H1 (cell line): ENCODE measurements at regions not wholly inside any gene's neighbourhood (a gene's known extent, or its start where the extent isn't known, plus 50 kb on each side); places are given as distances from the start of the nearest gene placed in this dataset.

Experiments
- ASH2L ChIP-seq: fragments of 200-600, 300-600 bp; sonication (generic); IDR thresholded peaks from one replicate; pipeline ENCODE4 v1.7.1; 2017; ENCODE audit warnings: low read length
- EZH2 ChIP-seq: fragments of 200-600 bp; sonication (generic); IDR thresholded peaks from 2 replicates; pipeline ENCODE4 v1.7.1; 2012; ENCODE audit warnings: low read depth, mild to moderate bottlenecking, moderate library complexity, low read length, inconsistent platforms; ENCODE audit not compliant: severe bottlenecking
- HDAC2 ChIP-seq, 2 experiments: fragments of 300-600 bp in 1 of 2; sonication (generic) in 1 of 2; IDR thresholded peaks; 2 replicates each; pipeline ENCODE4 v1.6.1; 2011 to 2012; ENCODE audit warnings: low read depth in 2 of 2, low read length in 2 of 2, mild to moderate bottlenecking in 2 of 2, moderate library complexity in 2 of 2, borderline replicate concordance in 1 of 2, inconsistent platforms in 1 of 2
- MAFK ChIP-seq: IDR thresholded peaks from 2 replicates; pipeline ENCODE4 v1.6.1; 2012; ENCODE audit warnings: low read depth, mild to moderate bottlenecking, improper control_type of control experiment, low read length
- POLR2A ChIP-seq, 2 experiments: IDR thresholded peaks; 1 replicate in 1 of 2; 2 replicates in 1 of 2; pipeline ENCODE4 v1.6.1; 2011; ENCODE audit warnings: low read depth in 2 of 2, low read length in 2 of 2, mild to moderate bottlenecking in 2 of 2; ENCODE audit errors: control extremely low read depth in 1 of 2
- ZNF274 ChIP-seq: IDR thresholded peaks from 2 replicates; pipeline ENCODE4 v1.7.0; 2012; ENCODE audit warnings: low read length, borderline replicate concordance; ENCODE audit errors: extremely low read depth
- TF ChIP-seq, protein P1 (sequence below), 3 experiments: IDR thresholded peaks; 1 replicate in 2 of 3; 2 replicates in 1 of 3; pipeline versions ENCODE4 v1.5.1 to v1.6.1; 2011; ENCODE audit warnings: low read length in 3 of 3, mild to moderate bottlenecking in 3 of 3, inconsistent platforms in 2 of 3, low read depth in 1 of 3, moderate library complexity in 1 of 3; ENCODE audit not compliant: insufficient read depth in 1 of 3; ENCODE audit errors: control extremely low read depth in 1 of 3

DNA sequence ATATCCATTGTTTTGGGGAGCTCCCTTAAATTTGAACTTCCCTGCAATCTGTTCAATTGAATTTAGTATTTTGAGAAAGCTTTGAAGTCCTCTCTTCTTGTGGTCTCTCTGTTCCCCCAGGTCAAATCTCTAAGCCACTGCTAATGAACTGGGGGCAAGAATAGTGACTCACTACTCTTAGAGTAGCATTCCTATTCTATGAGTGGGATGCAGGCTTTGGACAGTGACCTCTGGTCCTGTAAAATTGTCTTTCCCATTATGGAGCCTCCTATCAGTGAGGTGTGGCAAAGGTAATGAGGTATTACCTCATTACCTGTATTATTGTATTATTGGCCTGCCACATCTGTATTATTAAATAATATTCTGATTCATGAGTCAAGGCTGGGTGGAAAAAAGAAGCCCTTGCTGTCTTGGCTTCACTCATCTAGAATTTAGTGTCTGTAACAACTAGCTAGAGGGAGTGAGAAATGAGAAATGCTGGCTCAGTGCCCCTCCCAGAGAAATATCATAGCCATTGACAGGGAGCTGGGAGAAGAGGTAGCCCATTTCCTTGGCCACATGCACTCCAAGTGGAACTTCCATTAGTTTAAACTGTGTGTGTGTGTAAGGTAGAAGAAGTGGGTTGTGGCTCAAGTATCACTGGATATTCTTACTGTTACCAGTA is 393.9 kb upstream of the CTSO start:
- TF ChIP-seq MAFK: no peak
- TF ChIP-seq, protein P1, sequence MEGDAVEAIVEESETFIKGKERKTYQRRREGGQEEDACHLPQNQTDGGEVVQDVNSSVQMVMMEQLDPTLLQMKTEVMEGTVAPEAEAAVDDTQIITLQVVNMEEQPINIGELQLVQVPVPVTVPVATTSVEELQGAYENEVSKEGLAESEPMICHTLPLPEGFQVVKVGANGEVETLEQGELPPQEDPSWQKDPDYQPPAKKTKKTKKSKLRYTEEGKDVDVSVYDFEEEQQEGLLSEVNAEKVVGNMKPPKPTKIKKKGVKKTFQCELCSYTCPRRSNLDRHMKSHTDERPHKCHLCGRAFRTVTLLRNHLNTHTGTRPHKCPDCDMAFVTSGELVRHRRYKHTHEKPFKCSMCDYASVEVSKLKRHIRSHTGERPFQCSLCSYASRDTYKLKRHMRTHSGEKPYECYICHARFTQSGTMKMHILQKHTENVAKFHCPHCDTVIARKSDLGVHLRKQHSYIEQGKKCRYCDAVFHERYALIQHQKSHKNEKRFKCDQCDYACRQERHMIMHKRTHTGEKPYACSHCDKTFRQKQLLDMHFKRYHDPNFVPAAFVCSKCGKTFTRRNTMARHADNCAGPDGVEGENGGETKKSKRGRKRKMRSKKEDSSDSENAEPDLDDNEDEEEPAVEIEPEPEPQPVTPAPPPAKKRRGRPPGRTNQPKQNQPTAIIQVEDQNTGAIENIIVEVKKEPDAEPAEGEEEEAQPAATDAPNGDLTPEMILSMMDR (IDR thresholded peaks at IDR 0.05; ENCODE audit: control extremely low read depth in 1 of 3, insufficient read depth in 1 of 3, low read depth in 1 of 3, low read length in 3 of 3): no peak
- TF ChIP-seq EZH2: no peak
- no peak for TF ChIP-seq HDAC2 (IDR thresholded peaks at IDR 0.05; ENCODE audit: borderline replicate concordance in 1 of 2, low read depth in 2 of 2, low read length in 2 of 2)
- TF ChIP-seq ZNF274: no peak
- TF ChIP-seq ASH2L: no peak
- TF ChIP-seq POLR2A (IDR thresholded peaks at IDR 0.05; ENCODE audit: control extremely low read depth in 1 of 2, low read depth in 2 of 2, low read length in 2 of 2): no peak
